ENCODE measurements at regions not wholly inside any gene's neighbourhood (a gene's known extent, or its start where the extent isn't known, plus 50 kb on each side); places are given as distances from the start of the nearest gene placed in this dataset.
"Not testable (repeated sequence)": the region's sequence is repeated elsewhere in the genome, so short reads cannot be mapped to it uniquely, and the experiment has no call there.

- DNase-seq, result peak; percentile 65
Measured at GRCh38 chr1:239951511-239952140, 140.1 kb upstream of the FMN2 start.

- no peak for DNase-seq
Measured at GRCh38 chr1:239952348-239953308, 139.1 kb upstream of the FMN2 start.

GRCh38 chr1:239954836-239955235 lies 136.8 kb upstream of the FMN2 start:
- DNase-seq, result no peak

- DNase-seq, result no peak
Measured at GRCh38 chr1:239955431-239955830, 136.3 kb upstream of the FMN2 start.

- DNase-seq, result no peak
Measured at GRCh38 chr1:239956263-239956662, 135.4 kb upstream of the FMN2 start.

GRCh38 chr1:239958063-239958462 lies 133.6 kb upstream of the FMN2 start:
- DNase-seq, result no peak

GRCh38 chr1:239960366-239960765 lies 131.3 kb upstream of the FMN2 start:
- no peak for DNase-seq

- DNase-seq, result no peak
Measured at GRCh38 chr1:239963856-239964255, 127.8 kb upstream of the FMN2 start.

- DNase-seq, result peak; percentile 66
Measured at GRCh38 chr1:239976130-239976968, 115.3 kb upstream of the FMN2 start.

GRCh38 chr1:239977416-239977815 lies 114.3 kb upstream of the FMN2 start:
- DNase-seq, result no peak

GRCh38 chr1:239979456-239979855 lies 112.2 kb upstream of the FMN2 start:
- DNase-seq, result no peak

- DNase-seq, result no peak
Measured at GRCh38 chr1:239982762-239983161, 108.9 kb upstream of the FMN2 start.

GRCh38 chr1:239985044-239985443 lies 106.6 kb upstream of the FMN2 start:
- DNase-seq, result no peak

- DNase-seq, result no peak
Measured at GRCh38 chr1:239987103-239987745, 104.5 kb upstream of the FMN2 start.

- DNase-seq, result no peak
Measured at GRCh38 chr1:239989990-239990389, 101.7 kb upstream of the FMN2 start.

- not testable (repeated sequence) for DNase-seq
Measured at GRCh38 chr1:239992566-239992965, 99.1 kb upstream of the FMN2 start.

- no peak for DNase-seq
Measured at GRCh38 chr1:239993366-239993765, 98.3 kb upstream of the FMN2 start.

GRCh38 chr1:239995281-239995680 lies 96.4 kb upstream of the FMN2 start:
- DNase-seq, result no peak

- DNase-seq, result no peak
Measured at GRCh38 chr1:239997160-239997514, 94.5 kb upstream of the FMN2 start.

- DNase-seq, result no peak
Measured at GRCh38 chr1:239997515-239998311, 94.0 kb upstream of the FMN2 start.

GRCh38 chr1:239998312-239998649 lies 93.4 kb upstream of the FMN2 start:
- no peak for DNase-seq

- DNase-seq, result no peak
Measured at GRCh38 chr1:239999170-239999569, 92.5 kb upstream of the FMN2 start.
